NOMO-1 treated with DMSO at 0.1 percent for 48 hours (cell line): ENCODE measurements at regions not wholly inside any gene's neighbourhood (a gene's known extent, or its start where the extent isn't known, plus 50 kb on each side); places are given as distances from the start of the nearest gene placed in this dataset.

Experiments used
- DNase-seq: peaks from one replicate; lab custom pipeline; 2025; ENCODE audit not compliant: unreplicated experiment; lab: John Stamatoyannopoulos, UW

GRCh38 chr10:129107525-129107924 lies 359.5 kb upstream of the MGMT start:
- no peak for DNase-seq

- DNase-seq, result no peak
Measured at GRCh38 chr10:129108378-129108777, 358.7 kb upstream of the MGMT start.

- no peak for DNase-seq
Measured at GRCh38 chr10:129108994-129109393, 358.0 kb upstream of the MGMT start.

- no peak for DNase-seq
Measured at GRCh38 chr10:129110780-129111179, 356.3 kb upstream of the MGMT start.

GRCh38 chr10:129111922-129112321 lies 355.1 kb upstream of the MGMT start:
- DNase-seq, result no peak

- no peak for DNase-seq
Measured at GRCh38 chr10:129114588-129114987, 352.5 kb upstream of the MGMT start.

- no peak for DNase-seq
Measured at GRCh38 chr10:129116371-129116770, 350.7 kb upstream of the MGMT start.

GRCh38 chr10:129120441-129120840 lies 346.6 kb upstream of the MGMT start:
- no peak for DNase-seq

GRCh38 chr10:129122846-129123245 lies 344.2 kb upstream of the MGMT start:
- DNase-seq, result no peak

- DNase-seq, result no peak
Measured at GRCh38 chr10:129123428-129123827, 343.6 kb upstream of the MGMT start.

- no peak for DNase-seq
Measured at GRCh38 chr10:129126982-129127381, 340.1 kb upstream of the MGMT start.

- DNase-seq, result no peak
Measured at GRCh38 chr10:129131457-129132132, 335.4 kb upstream of the MGMT start.

GRCh38 chr10:129133856-129134255 lies 333.2 kb upstream of the MGMT start:
- DNase-seq, result no peak

GRCh38 chr10:129134371-129134770 lies 332.7 kb upstream of the MGMT start:
- no peak for DNase-seq

- DNase-seq, result no peak
Measured at GRCh38 chr10:129135624-129136023, 331.4 kb upstream of the MGMT start.

- no peak for DNase-seq
Measured at GRCh38 chr10:129136074-129136473, 331.0 kb upstream of the MGMT start.

GRCh38 chr10:129136951-129137350 lies 330.1 kb upstream of the MGMT start:
- no peak for DNase-seq

- peak; percentile 93 for DNase-seq
Measured at GRCh38 chr10:129140921-129141885, 325.8 kb upstream of the MGMT start.

GRCh38 chr10:129151281-129151680 lies 315.8 kb upstream of the MGMT start:
- no peak for DNase-seq

- no peak for DNase-seq
Measured at GRCh38 chr10:129156406-129156805, 310.6 kb upstream of the MGMT start.

- DNase-seq, result no peak
Measured at GRCh38 chr10:129157185-129157584, 309.9 kb upstream of the MGMT start.

- no peak for DNase-seq
Measured at GRCh38 chr10:129161150-129161549, 305.9 kb upstream of the MGMT start.
